NCI-H345 treated with DMSO at 0.1 percent for 48 hours (cell line): ENCODE measurements at regions not wholly inside any gene's neighbourhood (a gene's known extent, or its start where the extent isn't known, plus 50 kb on each side); places are given as distances from the start of the nearest gene placed in this dataset.
"Not testable (repeated sequence)": the region's sequence is repeated elsewhere in the genome, so short reads cannot be mapped to it uniquely, and the experiment has no call there.

ENCODE experiments used
- DNase-seq: peaks from one replicate; lab custom pipeline; 2025; ENCODE audit not compliant: unreplicated experiment; lab: John Stamatoyannopoulos, UW

GRCh38 chr3:69688400-69688799 lies 50.9 kb upstream of the MITF start:
- DNase-seq: no peak

GRCh38 chr3:69687641-69688040 lies 51.6 kb upstream of the MITF start:
- DNase-seq: no peak

GRCh38 chr3:69686056-69686455 lies 53.2 kb upstream of the MITF start:
- DNase-seq: no peak

- DNase-seq: no peak
Measured at GRCh38 chr3:69684309-69684961, 54.8 kb upstream of the MITF start.

- no peak for DNase-seq
Measured at GRCh38 chr3:69683082-69683806, 56.0 kb upstream of the MITF start.

- DNase-seq: not testable (repeated sequence)
Measured at GRCh38 chr3:69677456-69677855, 61.8 kb upstream of the MITF start.

GRCh38 chr3:69675786-69676530 lies 63.3 kb upstream of the MITF start:
- DNase-seq: no peak

GRCh38 chr3:69674752-69675151 lies 64.5 kb upstream of the MITF start:
- DNase-seq: no peak

- DNase-seq: no peak
Measured at GRCh38 chr3:69671082-69671952, 67.9 kb upstream of the MITF start.

- DNase-seq: no peak
Measured at GRCh38 chr3:69669070-69669469, 70.2 kb upstream of the MITF start.

- peak; percentile 44 for DNase-seq
Measured at GRCh38 chr3:69665026-69665737, 74.1 kb upstream of the MITF start.

- no peak for DNase-seq
Measured at GRCh38 chr3:69660631-69661030, 78.6 kb upstream of the MITF start.

- DNase-seq: no peak
Measured at GRCh38 chr3:69659180-69659910, 79.9 kb upstream of the MITF start.

- no peak for DNase-seq
Measured at GRCh38 chr3:69658514-69659140, 80.6 kb upstream of the MITF start.

- DNase-seq: not testable (repeated sequence)
Measured at GRCh38 chr3:69657030-69657429, 82.2 kb upstream of the MITF start.

- DNase-seq: no peak
Measured at GRCh38 chr3:69651765-69652164, 87.5 kb upstream of the MITF start.

- no peak for DNase-seq
Measured at GRCh38 chr3:69650066-69650419, 89.2 kb upstream of the MITF start.

- DNase-seq: no peak
Measured at GRCh38 chr3:69649120-69650065, 89.9 kb upstream of the MITF start.
